HG02571 (cell line): ENCODE measurements at regions not wholly inside any gene's neighbourhood (a gene's known extent, or its start where the extent isn't known, plus 50 kb on each side); places are given as distances from the start of the nearest gene placed in this dataset.
"Not testable (repeated sequence)": the region's sequence is repeated elsewhere in the genome, so short reads cannot be mapped to it uniquely, and the experiment has no call there.

ENCODE experiments used
- ATAC-seq: cut with Tn5 transposase; IDR thresholded peaks from one replicate; pipeline ENCODE4 v1.9.1; 2021; ENCODE audit warnings: mild to moderate bottlenecking, moderate library complexity; ENCODE audit not compliant: unreplicated experiment

DNA sequence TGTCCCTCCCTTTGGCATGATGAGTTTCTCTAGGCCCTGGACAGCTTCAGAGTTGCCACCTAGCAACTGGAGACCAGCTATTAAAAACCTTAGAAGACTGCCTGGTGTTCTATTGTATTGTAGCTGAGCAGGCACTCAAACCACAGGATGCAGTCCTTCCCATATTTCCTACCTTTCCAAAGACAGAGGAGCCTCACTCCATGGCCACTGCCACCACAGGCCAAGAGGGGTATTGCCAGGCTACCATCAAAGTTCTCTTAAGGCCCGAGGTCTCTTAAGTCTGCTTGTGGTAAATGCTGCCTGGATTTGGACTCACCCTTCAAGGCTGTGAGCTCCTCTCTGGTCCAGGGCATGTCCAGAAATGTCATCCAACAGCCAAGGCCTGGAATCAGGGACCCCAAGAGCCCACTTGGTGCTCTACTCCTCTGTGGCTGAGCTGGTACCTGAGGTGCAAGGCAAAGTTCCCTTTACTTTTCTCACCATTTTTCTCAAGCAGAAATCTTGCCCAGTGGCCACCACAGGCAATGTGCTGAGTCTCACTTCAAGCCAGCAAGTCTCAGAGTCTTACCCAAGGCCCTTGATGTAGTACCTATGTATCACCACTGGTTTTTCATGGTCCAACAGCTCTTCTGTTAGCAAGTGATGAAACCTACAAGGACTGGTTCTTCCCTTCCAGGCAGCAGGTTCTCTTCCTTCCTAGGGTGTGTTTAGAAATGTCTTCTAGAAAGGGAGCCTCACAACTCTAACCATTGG lies 269.4 kb downstream of the AMY1C start:
- no peak for ATAC-seq

DNA sequence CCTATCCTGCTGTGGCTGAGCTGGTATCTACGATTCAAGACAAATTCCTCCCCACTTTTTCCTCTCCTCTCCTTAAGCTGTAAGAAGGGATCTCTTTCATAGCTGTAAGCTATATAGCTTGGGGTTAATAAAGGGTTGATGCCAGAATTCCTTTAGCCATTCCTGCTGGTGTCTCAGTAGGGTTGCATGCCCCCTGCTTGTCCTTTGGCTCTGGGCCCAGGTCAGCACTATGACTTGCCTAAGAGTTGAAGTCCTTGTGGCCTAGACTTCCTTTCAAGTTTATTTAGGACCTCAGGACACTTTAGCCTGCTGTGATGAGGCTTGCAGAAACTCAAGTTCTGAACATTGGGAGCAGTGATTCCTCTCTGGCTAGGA lies 270.0 kb downstream of the AMY1C start:
- no peak for ATAC-seq

- no peak for ATAC-seq
Measured at GRCh38 chr1:104028416-104029035, 278.8 kb downstream of the AMY1C start.

GRCh38 chr1:104029456-104029970 lies 279.8 kb downstream of the AMY1C start:
- no peak for ATAC-seq

DNA sequence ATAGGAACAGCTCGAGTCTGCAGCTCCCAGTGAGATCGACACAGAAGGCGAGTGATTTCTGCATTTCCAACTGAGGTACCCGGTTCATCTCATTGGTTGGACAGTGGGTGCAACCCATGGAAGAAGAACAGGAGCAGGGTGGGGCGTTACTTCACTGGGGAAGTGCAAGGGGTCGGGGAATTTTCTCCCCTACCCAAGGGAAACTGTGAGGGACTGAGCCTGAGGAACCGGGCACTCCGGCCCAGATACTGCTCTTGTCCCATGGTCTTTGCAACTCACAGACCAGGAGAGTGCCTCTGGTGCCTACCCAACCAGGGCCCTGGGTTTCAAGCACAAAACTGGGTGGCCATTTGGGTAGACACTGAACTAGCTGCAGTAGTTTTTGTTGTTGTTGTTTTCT lies 307.1 kb downstream of the AMY1C start:
- ATAC-seq: no peak

- not testable (repeated sequence) for ATAC-seq
Measured at GRCh38 chr1:104057219-104057898, 307.7 kb downstream of the AMY1C start.

- not testable (repeated sequence) for ATAC-seq
Measured at GRCh38 chr1:104061637-104062036, 311.9 kb downstream of the AMY1C start.

DNA sequence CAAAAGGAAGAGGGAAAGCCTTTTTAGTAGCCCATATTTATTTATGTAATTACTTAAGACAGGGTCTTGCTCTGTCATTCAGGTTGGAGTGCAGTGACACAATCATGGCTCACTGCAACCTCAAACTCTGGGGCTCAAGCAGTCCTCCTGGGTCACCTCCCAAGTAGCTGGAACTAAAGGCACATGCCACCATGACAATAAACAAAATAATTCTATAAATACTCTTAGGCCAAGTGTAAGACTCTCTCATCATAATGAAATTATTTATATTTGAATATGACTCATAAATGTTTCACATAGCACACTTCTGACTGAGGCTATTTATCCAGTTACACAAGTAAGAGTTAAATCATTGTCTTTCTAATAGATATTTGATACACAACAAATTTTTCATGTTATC lies 314.7 kb downstream of the AMY1C start:
- ATAC-seq: no peak

- ATAC-seq: no peak
Measured at GRCh38 chr1:104072915-104073371, 323.2 kb downstream of the AMY1C start.

GRCh38 chr1:104073463-104073902 lies 323.8 kb downstream of the AMY1C start:
- ATAC-seq: no peak

GRCh38 chr1:104082221-104082620 lies 332.5 kb downstream of the AMY1C start:
- ATAC-seq: no peak

DNA sequence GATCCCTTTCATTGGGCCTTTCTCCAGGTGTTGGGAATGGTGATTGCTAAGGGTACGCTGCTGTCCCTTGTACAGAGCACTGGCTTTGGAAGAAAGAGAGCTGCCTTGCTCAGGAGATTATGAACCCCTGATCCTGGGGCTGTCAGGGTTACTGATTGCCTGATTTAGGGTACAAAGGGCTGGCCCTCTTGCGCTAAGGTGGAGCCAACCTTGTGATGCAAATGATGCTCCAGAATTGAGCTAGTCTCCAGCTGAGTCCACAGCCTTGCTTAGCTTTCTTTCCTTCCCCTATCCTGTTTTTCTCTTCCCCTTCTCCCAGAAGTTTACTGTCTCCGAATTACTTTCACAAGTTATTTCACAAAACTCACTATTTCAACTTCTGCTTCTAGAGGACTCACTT lies 334.7 kb downstream of the AMY1C start:
- no peak for ATAC-seq

GRCh38 chr1:104092698-104093097 lies 343.0 kb downstream of the AMY1C start:
- ATAC-seq: no peak

GRCh38 chr1:104098837-104099236 lies 349.1 kb downstream of the AMY1C start:
- ATAC-seq: no peak

- no peak for ATAC-seq
Measured at GRCh38 chr1:104100115-104100514, 350.4 kb downstream of the AMY1C start.

- no peak for ATAC-seq
Measured at GRCh38 chr1:104105465-104105864, 355.8 kb downstream of the AMY1C start.

DNA sequence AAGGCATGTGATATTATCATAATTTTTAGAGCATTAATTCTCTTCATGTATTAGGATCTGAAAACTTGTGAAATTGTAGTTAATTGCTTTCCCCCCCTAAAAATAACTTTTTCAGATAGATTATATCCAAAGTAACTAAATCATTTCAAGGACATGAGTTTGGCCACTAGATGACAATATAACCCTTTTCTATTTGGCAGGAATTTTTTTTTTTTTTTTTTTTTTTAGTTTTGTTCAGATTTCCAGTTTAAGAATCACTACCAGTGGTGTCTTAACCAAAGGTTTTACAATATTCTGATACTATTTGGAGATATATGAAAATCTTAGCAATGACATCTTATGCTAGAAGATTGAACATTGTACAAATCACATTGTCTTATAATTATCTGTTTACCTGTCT lies 370.8 kb downstream of the AMY1C start:
- ATAC-seq: no peak

- no peak for ATAC-seq
Measured at GRCh38 chr1:104121271-104121670, 371.6 kb downstream of the AMY1C start.

DNA sequence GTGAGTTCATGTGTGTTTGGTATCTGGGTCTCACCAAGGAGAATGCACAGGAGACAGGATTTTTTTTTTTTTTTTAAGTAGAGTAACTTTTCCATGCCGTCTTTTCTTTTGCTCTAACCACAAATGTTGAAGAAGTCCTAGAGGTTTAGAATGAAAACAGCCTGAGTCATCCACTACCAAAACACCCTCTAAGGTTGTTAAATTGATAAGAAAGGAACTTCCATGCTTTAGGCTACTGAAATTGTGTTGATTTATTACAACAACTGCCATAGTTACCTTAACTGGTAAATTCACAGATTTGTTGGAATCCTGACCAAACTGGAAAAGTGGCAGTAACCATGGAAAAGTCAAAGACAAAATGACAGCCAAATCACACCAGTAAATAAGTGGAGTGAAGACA lies 375.6 kb downstream of the AMY1C start:
- no peak for ATAC-seq

DNA sequence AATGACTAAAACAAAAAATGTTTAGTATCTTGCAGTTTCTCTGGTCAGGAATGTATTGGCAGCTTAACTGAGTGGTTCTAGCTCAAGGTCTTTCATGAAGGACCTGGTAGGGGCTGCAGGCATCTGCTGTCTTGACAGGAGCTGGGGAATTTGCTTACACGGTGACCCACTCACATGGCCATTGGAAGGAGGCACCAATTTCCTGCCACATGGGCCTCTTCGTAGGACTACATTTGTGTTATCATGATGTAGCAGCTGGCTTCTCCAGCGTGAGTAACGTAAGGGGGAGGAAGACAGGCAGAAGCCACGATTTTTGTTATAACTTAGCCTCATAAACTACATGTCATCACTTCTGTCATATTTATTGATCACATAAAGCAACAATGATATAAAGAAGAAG lies 376.3 kb downstream of the AMY1C start:
- no peak for ATAC-seq

- ATAC-seq: no peak
Measured at GRCh38 chr1:104132382-104132973, 382.8 kb downstream of the AMY1C start.
